ENCODE measurements at regions not wholly inside any gene's neighbourhood (a gene's known extent, or its start where the extent isn't known, plus 50 kb on each side); places are given as distances from the start of the nearest gene placed in this dataset.

DNA sequence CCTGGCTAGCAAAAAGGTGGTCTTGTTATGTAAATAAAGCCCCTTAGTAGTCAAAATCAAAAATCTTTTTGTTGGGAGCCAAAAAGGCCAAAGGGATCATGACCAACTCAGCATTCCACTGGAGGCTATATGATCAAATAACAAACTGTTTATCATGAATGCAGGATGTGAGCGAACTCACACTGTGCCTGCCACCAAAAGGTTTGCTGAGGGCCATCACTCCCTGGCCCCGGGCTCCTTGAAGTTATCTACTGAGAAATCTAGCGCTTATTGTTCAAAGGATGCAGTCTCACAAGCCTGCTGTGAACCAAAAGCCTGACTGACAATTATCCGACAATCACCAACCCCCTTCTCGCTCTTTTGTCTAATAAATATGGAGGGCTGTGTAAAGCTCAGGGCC lies 107.2 kb upstream of the DDHD1 start:
- POLR2A ChIA-PET (ENCODE audit: partially characterized antibody) = no interaction called here
- H3K4me3 ChIP-seq (ENCODE audit: extremely low read depth in 1 of 4, insufficient read depth in 2 of 4, low read depth in 3 of 4, low read length in 4 of 4) = no peak overlapping the region
- H3K56ac ChIP-seq (replicated peaks; ENCODE audit: insufficient read length, low read depth, low read length) = no peak overlapping the region
- H3K23ac ChIP-seq (ENCODE audit: insufficient read length) = no peak overlapping the region
- no peaks in the 10 kb centered on the region for H3K23me2 ChIP-seq (ENCODE audit: low read depth, low read length)
- H3K4me1 ChIP-seq (replicated peaks in 1 of 4; ENCODE audit: control insufficient read depth in 3 of 4, insufficient read depth in 4 of 4, low read length in 3 of 4) = no peaks in the 10 kb centered on the region
- H2BK5ac ChIP-seq (ENCODE audit: low read depth, low read length) = no peak overlapping the region
- no peaks in the 10 kb centered on the region for H3K79me2 ChIP-seq (ENCODE audit: control insufficient read depth in 1 of 2, insufficient read depth in 2 of 2, low read length in 2 of 2)
- H3K9ac ChIP-seq (replicated peaks in 1 of 4; ENCODE audit: extremely low read depth in 1 of 4, low read depth in 3 of 4, low read length in 3 of 4) = no peak overlapping the region
- no peaks in the 10 kb centered on the region for H3K79me1 ChIP-seq (ENCODE audit: low read depth, low read length)
- H3K14ac ChIP-seq (ENCODE audit: insufficient read length) = no peak overlapping the region
- H4K91ac ChIP-seq (replicated peaks; ENCODE audit: insufficient read length, low read length) = no peak overlapping the region
- WGBS, 2 experiments (ENCODE audit: extremely low coverage in 1 of 2, insufficient coverage in 1 of 2, insufficient read length in 1 of 2, insufficient replicate concordance in 2 of 2, low coverage in 1 of 2, low lambda C conversion rate in 2 of 2, missing lambda C conversion rate in 1 of 2) = 89% methylated on average over 5 of the region's 5 CpGs; no CpG with 5 or more reads in 1 of the 2 experiments
- DNase-seq (ENCODE audit: low read depth in 1 of 2, low spot score in 2 of 2) = no peak
- no peak overlapping the region for H2BK15ac ChIP-seq (ENCODE audit: low read length)
- H3K27me3 ChIP-seq (replicated peaks in 1 of 4; ENCODE audit: control insufficient read depth in 3 of 4, extremely low read depth in 1 of 4, insufficient read depth in 3 of 4, low read length in 3 of 4) = no peaks in the 10 kb centered on the region
- H2BK120ac ChIP-seq (replicated peaks; ENCODE audit: low read depth, low read length) = no peak overlapping the region
- no peaks in the 10 kb centered on the region for H4K20me1 ChIP-seq (replicated peaks in 1 of 2; ENCODE audit: control insufficient read depth in 1 of 2, insufficient read depth in 2 of 2, low read length in 2 of 2)
- CTCF ChIA-PET (ENCODE audit: partially characterized antibody) = interaction anchor here (1.5 to 1.9 kb wide), 2 partner anchors 13 to 45 kb away, joined by 3 to 6 read pairs; no protein-coding TSS in a partner anchor
- FAIRE-seq = no peak
- no peaks in the 10 kb centered on the region for H3K36me3 ChIP-seq (ENCODE audit: control insufficient read depth in 2 of 4, insufficient read depth in 4 of 4, low read length in 3 of 4)
- no peak overlapping the region for H3K4ac ChIP-seq (replicated peaks; ENCODE audit: insufficient read length, low read depth, low read length)
- no peak overlapping the region for H2AFZ ChIP-seq (ENCODE audit: low read length)
- no peak overlapping the region for H2BK12ac ChIP-seq (ENCODE audit: low read depth, low read length)
- H4K8ac ChIP-seq (ENCODE audit: extremely low read depth, insufficient read depth, low read length) = no peak overlapping the region
- TF ChIP-seq ATF2 (IDR thresholded peaks at IDR 0.05; ENCODE audit: low read length) = no peak
- TF ChIP-seq CTCF (IDR thresholded peaks at IDR 0.05; ENCODE audit: control extremely low read depth in 1 of 3, insufficient read depth in 1 of 3, low read depth in 1 of 3, low read length in 3 of 3) = no peak
- H2BK20ac ChIP-seq (ENCODE audit: low read length) = no peak overlapping the region
- no peak overlapping the region for H4K5ac ChIP-seq (ENCODE audit: insufficient read length, low read depth, low read length)
- H2AK5ac ChIP-seq (ENCODE audit: low read depth, low read length) = no peak overlapping the region
- H3K9me3 ChIP-seq (ENCODE audit: insufficient read depth in 2 of 2, low read depth in 1 of 2, low read length in 1 of 2) = peaks cover 5 to 16% of the 10 kb centered on the region in 2 experiments
- no peak overlapping the region for H3K27ac ChIP-seq (ENCODE audit: low read depth, low read length)
- H3K4me2 ChIP-seq (ENCODE audit: insufficient read depth in 1 of 2, low read depth in 2 of 2, low read length in 2 of 2) = no peak overlapping the region
- no peak overlapping the region for H3K18ac ChIP-seq (ENCODE audit: extremely low read depth, low read length)

All from H1 (cell line).